Fibroblast of lung (primary cell): ENCODE measurements at regions not wholly inside any gene's neighbourhood (a gene's known extent, or its start where the extent isn't known, plus 50 kb on each side); places are given as distances from the start of the nearest gene placed in this dataset.

Experiments
- EZH2 ChIP-seq: IDR thresholded peaks from 2 replicates; pipeline ENCODE4 v1.5.1; 2012; ENCODE audit warnings: low read length, control low read depth, mild to moderate bottlenecking; ENCODE audit errors: missing control alignments
- TF ChIP-seq, protein P1 (sequence below), 2 donors: IDR thresholded peaks in 1 of 2; conservative IDR thresholded peaks in 1 of 2; 1 replicate in 1 of 2; 2 replicates in 1 of 2; pipeline ENCODE4 v1.5.1; 2011 to 2012; ENCODE audit warnings: low read length in 2 of 2, control low read depth in 1 of 2, inconsistent platforms in 1 of 2, low read depth in 1 of 2, mild to moderate bottlenecking in 1 of 2

DNA sequence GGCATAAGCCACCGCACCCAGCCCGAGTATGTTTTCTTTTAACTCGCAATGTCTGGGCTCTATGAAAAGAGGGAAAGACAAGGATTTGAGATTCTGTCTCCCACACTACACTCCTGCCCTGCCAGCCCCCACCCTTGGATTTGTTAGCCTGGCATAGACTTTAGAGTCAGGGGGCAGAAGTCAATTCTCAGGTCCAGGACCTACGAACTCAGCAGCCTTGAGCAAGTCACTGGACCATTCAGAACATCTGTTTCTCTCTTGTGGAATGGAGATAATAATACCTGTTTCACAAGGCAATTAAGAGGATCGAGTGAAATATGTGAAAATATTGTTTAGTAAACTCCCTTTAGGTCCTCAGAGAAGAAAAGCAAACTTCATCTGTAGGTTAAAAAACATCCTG, 66.1 kb upstream of the FUT8 start:
- TF ChIP-seq, protein P1, sequence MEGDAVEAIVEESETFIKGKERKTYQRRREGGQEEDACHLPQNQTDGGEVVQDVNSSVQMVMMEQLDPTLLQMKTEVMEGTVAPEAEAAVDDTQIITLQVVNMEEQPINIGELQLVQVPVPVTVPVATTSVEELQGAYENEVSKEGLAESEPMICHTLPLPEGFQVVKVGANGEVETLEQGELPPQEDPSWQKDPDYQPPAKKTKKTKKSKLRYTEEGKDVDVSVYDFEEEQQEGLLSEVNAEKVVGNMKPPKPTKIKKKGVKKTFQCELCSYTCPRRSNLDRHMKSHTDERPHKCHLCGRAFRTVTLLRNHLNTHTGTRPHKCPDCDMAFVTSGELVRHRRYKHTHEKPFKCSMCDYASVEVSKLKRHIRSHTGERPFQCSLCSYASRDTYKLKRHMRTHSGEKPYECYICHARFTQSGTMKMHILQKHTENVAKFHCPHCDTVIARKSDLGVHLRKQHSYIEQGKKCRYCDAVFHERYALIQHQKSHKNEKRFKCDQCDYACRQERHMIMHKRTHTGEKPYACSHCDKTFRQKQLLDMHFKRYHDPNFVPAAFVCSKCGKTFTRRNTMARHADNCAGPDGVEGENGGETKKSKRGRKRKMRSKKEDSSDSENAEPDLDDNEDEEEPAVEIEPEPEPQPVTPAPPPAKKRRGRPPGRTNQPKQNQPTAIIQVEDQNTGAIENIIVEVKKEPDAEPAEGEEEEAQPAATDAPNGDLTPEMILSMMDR (conservative IDR thresholded peaks at IDR 0.05 in 1 of 2, IDR thresholded peaks at IDR 0.05 in 1 of 2; ENCODE audit: low read depth in 1 of 2, low read length in 2 of 2): no peak
- no peak for TF ChIP-seq EZH2
